GM04504 (cell line): ENCODE measurements at regions not wholly inside any gene's neighbourhood (a gene's known extent, or its start where the extent isn't known, plus 50 kb on each side); places are given as distances from the start of the nearest gene placed in this dataset.
A peak's percentile ranks its signal among the peaks of the same experiment; 100 is the strongest.

Experiments used
- DNase-seq: peaks from one replicate; pipeline ENCODE4 v3.0.0-alpha.2; 2012; ENCODE audit warnings: low read depth

GRCh38 chr10:113292086-113292485 lies 260.8 kb upstream of the HABP2 start:
- DNase-seq: no peak

DNA sequence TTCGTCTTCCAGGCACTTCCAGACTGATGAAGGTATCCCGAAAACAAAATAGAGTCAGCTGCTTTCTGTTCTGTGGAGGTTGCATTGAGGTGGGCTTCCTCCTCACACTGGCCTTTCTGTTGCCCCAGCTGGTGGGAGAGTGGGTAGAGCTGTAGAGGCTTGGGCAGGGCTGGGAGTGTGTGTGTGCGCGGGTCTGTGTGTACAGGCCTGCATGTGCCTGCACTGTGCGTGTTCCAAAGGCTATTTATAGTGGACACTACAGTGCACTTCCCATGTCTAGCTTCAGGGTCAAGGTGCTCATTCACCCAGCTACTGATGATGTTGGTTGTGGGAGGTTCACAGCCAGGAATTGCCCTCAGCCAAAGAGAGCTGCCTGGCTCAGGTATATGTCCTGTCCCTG lies 260.1 kb upstream of the HABP2 start:
- no peak for DNase-seq

- no peak for DNase-seq
Observed at GRCh38 chr10:113293167-113293566, 259.7 kb upstream of the HABP2 start.

DNA sequence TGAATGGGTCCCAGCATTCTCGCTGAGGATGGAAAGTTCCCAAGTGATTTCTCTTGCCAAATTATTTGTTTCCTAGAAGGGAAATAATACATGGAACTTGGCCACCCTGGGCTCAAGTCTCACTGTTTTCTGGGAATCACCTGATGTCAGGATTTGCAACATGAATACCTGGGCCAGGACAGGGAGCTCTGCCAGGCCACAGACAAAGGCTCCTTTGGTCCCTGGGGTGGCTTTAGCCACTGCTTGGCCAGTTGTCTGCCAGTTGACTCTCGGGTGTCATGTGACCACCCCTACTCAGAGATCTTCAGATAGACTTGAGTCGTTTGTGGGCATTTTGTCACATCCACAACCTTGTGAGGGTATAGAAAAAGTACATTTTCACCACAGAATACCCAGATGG lies 258.0 kb upstream of the HABP2 start:
- no peak for DNase-seq

DNA sequence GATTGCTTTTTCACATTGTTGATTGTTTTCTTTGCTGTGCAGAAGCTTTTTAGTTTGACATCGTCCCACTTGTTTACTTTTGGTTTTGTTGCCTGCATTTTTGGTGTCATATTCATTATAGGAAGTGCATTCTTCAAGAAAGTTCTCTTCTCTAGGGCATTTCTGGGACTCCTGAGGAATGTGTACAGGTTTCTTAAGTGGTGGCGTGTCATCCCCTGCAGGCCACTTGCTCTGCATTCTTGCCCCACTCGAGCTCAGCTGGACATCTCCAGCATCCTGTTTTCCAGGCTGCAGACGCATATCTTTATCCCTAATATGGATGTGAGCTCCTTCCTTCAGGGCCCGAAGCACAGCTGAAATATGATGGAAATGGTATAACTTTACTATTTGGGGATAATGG lies 255.6 kb upstream of the HABP2 start:
- DNase-seq: peak; percentile 37

DNA sequence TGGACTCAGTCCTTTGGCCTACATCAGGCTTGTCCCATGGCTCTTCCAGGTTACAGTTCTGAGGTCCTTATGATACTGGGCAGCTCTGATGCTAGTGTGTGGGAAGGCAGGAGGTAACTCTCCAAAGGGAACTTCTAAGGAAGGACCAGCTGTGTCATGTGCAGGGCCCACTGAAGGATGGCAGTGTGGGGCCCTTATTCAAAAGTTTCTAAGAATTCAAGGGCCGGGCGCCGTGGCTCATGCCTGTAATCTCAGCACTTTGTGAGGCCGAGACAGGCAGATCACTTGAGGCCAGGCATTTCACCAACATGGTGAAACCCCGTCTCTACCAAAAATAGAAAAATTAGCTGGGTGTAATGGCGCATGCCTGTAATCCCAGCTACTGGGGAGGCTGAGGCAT lies 254.2 kb upstream of the HABP2 start:
- no peak for DNase-seq

GRCh38 chr10:113300201-113300600 lies 252.7 kb upstream of the HABP2 start:
- no peak for DNase-seq

DNA sequence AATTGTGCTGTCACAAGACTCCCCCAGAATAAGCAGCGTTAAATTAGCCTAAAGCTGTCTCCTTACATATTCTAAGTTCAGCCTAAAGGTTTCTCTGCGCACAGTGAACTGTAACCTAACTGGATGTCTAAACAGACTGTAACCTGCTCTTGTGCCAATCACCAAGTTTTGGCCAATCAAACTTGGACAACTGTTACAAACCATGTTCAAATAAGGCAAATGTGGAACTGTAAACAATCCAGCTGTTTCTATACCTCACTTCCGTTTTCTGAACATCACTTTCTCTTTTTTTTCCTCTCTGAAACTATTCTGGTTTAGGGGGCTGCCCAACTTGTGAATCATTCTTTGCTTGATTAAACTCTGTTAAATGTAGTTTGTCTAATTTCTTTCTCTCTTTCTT lies 252.2 kb upstream of the HABP2 start:
- no peak for DNase-seq

DNA sequence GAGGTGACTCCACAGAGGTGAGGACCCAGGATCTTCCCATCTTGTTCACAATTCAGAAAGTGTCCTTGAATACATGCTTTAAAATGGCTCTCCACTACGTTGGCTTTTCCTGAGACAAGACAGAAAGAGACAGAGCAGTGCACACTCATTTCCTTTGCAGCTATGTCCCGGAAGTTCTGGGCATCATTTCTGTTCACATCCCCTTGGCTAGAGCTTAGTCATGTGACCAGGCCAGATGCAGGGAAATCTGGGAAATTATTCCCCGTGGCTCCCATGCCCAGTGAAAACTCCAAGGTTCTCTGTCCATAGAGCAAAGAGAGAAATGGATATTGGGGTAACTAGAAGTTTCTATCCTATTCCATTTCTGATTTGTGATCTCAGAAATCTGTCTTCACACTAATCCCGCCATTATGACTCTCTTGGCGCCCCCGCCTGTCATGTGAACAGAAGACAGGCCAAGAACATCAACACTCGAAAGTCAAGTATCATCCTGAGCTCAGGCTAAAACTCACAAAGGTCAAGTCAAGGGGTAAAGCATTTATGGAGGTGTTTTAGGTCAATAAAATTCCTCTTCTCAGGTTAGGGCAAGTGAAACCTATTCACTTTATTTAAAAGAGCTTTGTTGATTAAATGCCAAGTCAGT lies 251.4 kb upstream of the HABP2 start:
- DNase-seq: no peak

GRCh38 chr10:113302062-113302461 lies 250.8 kb upstream of the HABP2 start:
- no peak for DNase-seq

DNA sequence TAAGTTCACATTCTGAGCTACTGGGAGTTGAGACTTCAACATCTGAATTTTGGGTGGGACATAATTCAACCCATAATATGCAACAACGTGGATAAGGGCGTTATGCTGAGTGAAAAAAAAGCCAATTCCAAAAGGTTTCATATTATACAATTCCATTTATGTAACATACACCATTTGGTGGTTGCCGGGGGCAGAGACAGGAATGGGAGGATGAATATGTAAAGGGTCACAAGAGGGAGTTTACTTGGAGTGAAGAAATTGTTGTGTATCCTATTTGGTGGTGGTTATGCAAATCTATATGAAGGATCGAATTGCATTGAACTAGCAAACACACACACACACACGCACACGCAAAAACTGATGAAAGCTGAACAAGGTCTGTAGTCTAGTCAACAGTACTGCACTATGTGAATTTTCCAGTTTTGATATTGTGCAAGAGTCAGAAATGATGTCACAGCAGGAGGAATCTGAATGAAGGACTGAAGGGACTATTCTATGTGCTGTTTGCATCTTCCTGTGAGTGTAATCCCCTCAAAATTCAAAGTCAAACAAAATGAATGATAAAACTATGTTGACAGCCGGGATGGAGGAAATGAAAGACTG lies 249.2 kb upstream of the HABP2 start:
- DNase-seq: no peak

GRCh38 chr10:113304726-113305125 lies 248.1 kb upstream of the HABP2 start:
- no peak for DNase-seq

DNA sequence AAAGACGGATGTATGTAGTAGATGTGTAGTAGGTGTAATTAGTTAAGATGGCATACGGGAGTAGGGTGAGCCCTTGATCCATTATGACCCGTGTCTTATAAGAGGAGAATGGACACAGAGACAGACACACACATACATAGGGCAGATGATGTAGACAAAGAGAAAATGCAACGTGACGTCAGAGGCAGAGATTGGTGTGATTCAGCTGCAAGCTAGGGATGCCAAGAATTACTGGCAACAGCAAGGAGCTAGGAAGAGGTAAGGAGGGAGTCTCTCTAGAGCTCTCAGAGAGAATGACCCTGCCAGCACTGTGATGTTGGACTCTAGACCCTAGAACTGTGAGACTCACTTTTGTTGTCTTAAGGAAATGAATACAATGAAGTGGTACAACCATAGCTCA lies 247.0 kb upstream of the HABP2 start:
- no peak for DNase-seq

- no peak for DNase-seq
Observed at GRCh38 chr10:113309791-113310190, 243.1 kb upstream of the HABP2 start.

GRCh38 chr10:113310347-113310746 lies 242.5 kb upstream of the HABP2 start:
- no peak for DNase-seq

GRCh38 chr10:113313048-113313602 lies 239.7 kb upstream of the HABP2 start:
- DNase-seq: no peak

- DNase-seq: no peak
Observed at GRCh38 chr10:113313722-113314121, 239.1 kb upstream of the HABP2 start.

GRCh38 chr10:113316506-113316905 lies 236.3 kb upstream of the HABP2 start:
- no peak for DNase-seq

DNA sequence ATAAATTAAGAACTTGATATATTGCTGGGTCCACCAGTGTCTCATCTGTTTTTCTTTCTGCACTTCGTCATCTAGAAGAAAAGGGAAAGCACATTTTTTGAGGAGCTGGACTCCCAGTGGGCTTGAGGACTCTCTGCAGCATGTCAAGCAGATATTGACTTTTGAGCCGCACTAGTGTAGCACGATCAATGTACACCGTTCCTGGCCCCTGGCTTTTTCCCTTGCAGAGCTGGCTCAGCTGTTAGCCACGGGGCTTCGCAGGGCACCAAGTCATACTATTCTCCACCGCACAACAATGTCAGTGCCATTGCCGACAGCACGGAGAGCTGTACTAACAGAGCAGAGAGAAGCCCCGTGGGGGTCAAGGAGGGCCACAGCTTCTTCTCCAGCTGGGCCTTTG lies 235.4 kb upstream of the HABP2 start:
- DNase-seq: no peak

- no peak for DNase-seq
Observed at GRCh38 chr10:113319479-113319878, 233.4 kb upstream of the HABP2 start.

DNA sequence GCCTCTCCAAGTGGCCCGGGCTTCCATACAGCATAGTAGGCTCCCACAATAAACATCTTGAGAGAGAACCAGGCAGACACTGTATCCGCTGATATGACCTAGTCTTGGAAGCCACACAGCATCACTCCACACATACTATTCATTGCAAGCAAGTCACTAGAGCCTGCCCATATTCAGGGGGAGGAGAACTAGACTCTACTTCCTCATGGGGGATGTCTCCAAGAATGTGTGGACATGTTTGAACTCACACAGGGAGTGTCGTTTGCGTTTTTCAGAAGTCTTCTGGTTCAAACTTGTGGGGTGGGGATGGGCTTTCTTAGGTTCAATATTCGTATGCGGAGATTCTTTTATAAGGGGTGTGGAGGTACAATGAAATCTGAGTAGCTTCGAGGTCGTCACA lies 232.6 kb upstream of the HABP2 start:
- DNase-seq: no peak

- no peak for DNase-seq
Observed at GRCh38 chr10:113320987-113321386, 231.9 kb upstream of the HABP2 start.

- DNase-seq: no peak
Observed at GRCh38 chr10:113322843-113323242, 230.0 kb upstream of the HABP2 start.

GRCh38 chr10:113323985-113324384 lies 228.9 kb upstream of the HABP2 start:
- DNase-seq: no peak
